NCI-H146 (cell line): ENCODE measurements at regions not wholly inside any gene's neighbourhood (a gene's known extent, or its start where the extent isn't known, plus 50 kb on each side); places are given as distances from the start of the nearest gene placed in this dataset.
"Not testable (repeated sequence)": the region's sequence is repeated elsewhere in the genome, so short reads cannot be mapped to it uniquely, and the experiment has no call there.

Experiments used
- DNase-seq: peaks from one replicate; lab custom pipeline; 2025; lab: John Stamatoyannopoulos, UW

DNA sequence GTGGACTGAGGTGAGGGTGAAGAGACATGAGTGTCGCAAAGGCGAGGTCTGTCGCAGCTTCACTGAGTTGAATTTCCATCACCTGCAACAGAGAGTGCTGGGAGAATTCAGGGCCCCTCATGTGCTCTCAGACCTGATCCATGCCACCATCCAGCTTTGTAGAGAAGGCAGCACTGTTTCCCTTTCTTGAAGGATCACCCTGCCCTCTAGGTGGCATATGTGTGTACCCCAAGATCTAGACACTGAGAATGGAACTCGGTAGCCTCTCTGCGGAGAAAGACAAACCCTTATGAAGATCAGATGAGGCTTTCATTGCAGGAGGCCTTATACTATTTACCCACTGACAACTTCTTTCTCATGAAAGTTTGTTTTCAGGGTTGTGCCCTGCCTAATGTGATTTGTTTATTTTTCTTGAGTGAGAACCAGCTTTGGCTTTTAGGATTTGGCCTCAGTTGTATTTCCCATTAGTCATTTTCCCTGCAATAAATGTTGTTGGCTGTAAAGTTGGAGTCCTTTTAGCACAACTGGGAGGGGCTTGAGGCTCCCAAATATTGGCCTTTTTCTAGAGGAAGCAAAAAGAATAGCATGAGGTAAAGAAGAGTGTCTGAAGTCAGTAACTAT, 811.3 kb downstream of the DHX35 start:
- DNase-seq: no peak

DNA sequence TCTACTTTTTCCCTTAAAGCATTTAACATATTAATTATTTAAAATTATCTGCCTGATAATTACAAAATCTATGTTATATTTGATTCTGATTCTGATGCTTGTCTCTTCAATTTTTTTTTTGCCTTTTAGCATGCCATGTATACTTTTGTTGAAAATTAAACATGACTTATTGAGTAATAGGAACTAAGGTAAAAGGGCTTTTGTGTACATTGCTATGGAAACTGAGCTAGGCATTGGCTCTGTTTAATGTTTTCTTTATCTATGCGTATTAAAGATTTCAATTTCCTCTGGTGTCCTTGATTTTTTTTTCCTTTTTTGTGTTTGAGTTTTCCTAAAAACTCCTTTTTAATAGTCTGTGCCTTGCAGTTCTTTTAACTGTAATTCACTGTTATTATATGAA, 805.2 kb downstream of the DHX35 start:
- no peak for DNase-seq

GRCh38 chr20:39766333-39766732, 804.2 kb downstream of the DHX35 start:
- DNase-seq: no peak

GRCh38 chr20:39762716-39763115, 800.6 kb downstream of the DHX35 start:
- DNase-seq: no peak

DNA sequence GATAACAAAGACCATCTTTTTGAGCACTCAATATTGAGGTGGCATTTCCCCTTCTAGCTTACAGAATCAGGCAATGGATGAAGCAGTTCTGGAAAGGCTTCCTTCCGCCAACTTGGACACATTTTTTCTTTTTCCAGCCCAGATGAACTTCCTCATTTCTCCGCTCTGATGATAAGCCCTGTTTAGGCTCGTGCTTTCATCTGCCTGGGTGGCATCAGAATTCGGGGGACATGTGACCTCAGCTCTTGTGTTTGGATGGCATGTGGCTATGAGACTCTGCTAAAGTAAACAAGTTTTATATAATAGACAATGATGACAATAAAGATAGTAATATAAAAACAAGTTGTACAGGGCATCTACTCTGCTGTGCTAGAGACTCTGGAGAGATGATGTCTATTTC, 796.7 kb downstream of the DHX35 start:
- no peak for DNase-seq

GRCh38 chr20:39756828-39757227, 794.7 kb downstream of the DHX35 start:
- no peak for DNase-seq

GRCh38 chr20:39756369-39756768, 794.2 kb downstream of the DHX35 start:
- DNase-seq: no peak

- no peak for DNase-seq
These were observed 790.2 kb downstream of the DHX35 start for GRCh38 chr20:39752262-39752876.

GRCh38 chr20:39751557-39752137, 789.5 kb downstream of the DHX35 start:
- DNase-seq: no peak

DNA sequence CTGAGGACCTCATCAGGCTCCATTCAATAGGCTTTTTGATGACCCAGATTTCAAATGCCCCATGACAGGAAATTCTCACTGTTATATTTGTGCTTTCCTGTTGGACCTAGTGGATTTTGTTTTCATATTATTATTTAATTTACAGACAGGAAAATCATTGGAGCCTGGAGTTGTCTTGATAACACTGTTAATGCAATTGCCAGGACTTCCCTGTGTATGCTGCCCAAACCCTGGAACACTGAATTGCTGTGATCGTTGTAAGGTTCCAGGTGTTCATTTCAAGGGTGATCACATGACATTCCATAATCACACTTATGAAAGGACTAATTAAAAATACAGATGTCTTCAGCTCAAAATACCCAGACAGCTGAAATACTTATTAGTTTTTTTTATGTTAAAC, 783.2 kb downstream of the DHX35 start:
- no peak for DNase-seq

DNA sequence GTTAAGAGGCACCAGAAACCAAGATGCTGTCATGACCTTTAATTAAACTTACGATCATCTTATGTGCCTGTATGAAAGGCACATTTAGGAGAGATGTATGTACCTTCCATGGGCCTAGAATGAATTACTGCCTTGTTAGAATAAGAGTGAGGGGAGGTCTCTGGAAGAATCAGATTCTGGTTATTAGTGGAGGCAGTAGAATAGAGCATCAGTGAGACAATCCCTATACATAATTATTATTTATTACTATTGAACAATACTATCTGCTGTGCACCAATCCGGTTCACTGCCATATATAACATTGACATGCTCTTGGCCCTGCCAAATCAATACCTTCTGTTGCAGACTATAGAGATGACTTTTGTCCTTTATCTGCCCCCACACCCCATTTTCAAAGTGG, 776.5 kb downstream of the DHX35 start:
- no peak for DNase-seq

DNA sequence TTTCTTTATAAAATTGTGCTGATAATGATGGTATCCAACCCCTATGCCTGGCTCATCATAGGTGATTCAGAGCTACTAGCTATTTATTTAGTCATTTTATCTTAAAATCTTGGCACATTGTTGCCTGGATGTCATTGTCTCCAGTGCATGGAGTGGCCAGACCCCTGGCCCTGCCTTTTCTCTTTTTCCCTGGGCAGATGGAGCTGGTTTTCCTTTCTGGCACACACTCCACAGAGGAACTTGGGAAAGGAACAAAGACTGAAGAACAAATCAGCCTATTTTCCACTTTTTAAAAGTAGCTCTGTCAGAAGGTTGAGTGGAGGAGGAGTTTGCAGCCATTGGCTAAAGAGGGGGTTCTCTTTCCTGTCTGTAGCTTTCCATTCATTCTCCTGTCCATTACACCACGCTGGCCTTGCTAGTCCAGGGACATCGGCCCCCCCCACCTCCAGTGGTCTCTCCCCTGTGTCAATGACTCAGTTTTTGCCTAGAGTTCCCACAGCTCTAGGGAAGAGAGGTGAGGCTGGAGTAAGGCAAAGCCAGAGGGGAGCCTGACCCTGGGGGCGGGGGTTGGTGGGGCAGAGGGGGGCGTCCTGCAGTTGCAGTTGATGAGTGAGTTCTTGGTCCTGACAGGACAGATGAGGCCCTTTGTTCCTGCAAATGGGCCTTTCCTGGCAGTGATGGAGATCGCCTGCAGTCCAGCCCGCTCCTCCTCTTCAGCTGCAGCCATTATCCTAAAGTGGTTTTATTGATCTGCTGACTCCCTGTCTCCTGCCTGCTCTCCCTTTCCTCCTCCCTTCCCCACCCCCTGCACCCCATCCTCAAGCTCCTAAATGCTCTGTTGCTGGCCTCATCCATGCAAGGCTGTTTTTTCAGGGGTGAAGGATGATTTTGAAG, 774.5 kb downstream of the DHX35 start:
- no peak for DNase-seq

- DNase-seq: not testable (repeated sequence)
These were observed 763.4 kb downstream of the DHX35 start for GRCh38 chr20:39725513-39725912.

DNA sequence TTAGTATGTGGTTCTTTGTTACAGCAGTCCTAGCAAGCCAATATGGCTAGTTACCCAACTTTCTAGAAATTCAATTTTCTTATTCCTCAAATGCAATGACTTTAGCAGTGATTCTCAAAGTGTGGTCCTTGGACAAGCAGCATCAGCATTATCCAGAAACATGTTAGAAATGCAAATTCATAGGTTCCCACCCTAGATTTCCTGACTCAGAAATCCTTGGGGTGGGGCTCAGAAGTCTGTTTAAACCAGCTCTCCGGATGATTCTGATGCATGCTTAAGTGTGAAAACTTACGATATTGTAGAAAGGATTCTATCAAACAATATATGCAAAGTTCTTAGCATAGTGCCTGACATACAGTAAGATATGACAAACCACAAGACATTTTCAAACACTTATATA, 757.1 kb downstream of the DHX35 start:
- no peak for DNase-seq

DNA sequence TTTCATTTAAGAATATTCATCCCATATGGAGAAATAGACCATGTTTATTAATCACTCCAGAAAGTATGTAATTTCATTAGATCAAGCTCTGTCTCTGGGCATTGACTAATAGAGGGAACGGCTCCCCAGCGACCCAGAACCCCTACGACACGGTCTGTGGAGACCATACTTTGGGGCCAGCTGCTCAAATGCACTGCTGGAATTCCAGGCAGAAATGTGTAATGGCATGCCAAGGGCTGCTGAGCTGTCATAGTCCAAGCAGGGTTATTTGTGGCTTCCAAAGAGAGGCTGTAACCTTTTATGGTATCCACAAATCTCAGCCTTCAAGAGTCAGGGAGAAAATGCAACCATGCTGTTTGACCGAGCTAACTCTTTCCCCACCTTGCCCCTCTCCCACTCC, 755.8 kb downstream of the DHX35 start:
- DNase-seq: no peak

DNA sequence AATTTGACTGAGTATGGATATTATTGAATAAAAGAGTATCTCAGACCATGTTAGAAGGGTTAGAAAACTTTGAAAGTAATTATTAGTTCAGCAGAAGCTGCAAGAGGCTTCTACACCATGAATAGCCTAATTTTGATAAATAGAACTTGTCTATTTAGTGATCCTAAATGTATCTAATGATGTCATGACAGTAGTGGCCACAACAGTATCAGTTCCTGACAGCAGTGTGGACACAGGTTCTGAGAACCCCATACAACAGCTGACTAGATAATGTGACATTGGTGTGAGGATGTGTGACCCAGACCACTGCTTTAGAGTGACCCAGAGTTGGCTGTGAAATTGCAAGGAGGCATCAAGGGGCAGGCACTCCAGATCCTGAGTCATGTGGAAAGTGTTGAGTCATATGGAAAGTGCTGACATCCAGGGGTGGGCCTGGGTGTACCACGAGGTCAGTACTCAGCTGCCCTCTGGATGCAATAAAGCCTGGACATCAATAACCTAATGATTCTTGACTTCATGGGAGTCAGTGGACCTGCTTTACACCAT, 754.7 kb downstream of the DHX35 start:
- no peak for DNase-seq

- no peak for DNase-seq
These were observed 751.1 kb downstream of the DHX35 start for GRCh38 chr20:39713076-39713840.

DNA sequence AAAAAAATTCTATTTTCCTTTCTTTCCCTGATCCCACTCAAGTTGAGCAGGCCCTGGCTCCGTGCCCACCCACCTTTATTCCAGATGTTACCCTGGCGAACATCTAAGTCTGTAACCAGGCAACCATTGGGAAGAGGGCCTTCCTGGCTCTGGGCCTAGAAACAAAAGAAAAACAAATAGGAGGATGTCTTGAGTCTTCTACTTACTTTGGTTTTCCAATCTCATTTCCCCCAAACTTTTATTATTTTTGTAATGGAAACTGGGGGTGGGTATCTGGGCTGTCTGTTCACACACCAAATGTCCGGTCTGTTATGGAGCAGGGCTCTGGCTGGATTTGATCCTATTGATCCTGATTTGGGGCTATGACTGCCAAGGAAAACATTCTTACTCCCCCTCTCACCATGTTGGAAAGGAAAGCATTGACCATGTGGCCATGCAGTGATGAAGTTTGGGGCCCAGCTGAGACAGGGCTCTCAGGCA, 744.1 kb downstream of the DHX35 start:
- no peak for DNase-seq

DNA sequence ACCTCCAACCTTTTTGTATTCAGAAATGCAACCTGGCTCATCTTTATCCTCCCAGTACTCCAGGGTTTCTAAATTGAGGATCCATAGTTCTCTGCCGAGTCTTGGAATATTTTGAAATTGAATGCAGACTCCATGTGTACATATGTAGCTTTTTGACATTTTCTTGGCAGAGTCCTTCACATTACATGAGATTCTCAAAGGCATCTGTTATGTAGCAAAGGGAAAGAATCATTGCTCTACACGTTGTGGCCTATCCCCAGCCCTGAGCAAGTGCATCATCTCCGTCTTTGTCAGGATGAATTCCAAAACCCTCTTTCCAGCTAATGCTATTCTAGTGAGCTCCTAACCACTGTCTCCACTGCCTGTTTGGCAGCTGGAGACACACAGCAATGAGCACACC, 742.9 kb downstream of the DHX35 start:
- no peak for DNase-seq

DNA sequence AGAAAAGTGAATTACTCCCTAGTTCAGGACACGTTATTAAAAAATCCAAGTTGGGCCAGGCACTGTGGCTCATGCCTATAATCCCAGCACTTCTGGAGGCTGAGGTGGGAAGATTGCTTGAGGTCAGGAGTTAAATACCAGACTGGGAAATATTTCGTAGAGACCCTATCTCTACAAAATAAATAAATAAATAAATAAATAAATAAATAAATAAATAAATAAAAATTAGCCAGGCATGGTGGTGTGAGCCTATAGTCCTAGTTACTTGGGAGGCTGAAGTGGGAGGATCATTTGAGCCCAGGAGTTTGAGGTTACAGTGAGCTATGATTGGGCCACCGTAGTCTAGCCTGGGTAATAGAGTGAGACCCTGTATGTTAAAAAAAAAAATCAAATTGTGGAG, 741.2 kb downstream of the DHX35 start:
- not testable (repeated sequence) for DNase-seq

DNA sequence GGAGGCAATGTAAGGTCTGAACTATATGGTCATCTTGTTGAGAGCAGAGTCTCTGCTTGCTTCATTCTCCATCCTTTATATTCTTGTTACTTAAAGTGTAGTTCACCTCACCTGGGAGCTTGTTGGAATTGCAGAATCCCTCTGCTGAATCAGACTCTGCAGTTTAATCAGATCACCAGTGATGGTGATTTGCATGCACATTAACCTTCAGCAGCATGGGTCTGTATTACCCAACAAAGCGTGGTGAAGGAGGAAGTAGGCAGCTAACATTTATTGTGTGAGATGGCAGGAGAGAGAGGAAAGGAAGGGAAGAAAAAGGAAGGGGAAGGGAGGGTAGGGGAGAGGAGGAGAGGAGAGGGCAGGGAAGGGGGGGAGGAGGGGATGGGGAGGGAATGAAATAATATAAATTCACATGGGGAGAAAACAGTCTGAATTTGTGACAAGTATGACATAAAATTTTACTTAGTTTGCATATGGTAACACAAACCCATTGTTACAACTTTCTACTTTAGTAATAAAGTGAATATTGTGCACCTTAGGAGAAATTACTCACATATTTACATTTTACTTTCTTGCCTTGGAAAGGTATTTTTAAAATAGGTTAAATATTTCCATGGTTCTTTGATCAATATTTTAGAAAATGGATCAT, 740.7 kb downstream of the DHX35 start:
- DNase-seq: no peak
